SK-N-SH (cell line): ENCODE measurements at regions not wholly inside any gene's neighbourhood (a gene's known extent, or its start where the extent isn't known, plus 50 kb on each side); places are given as distances from the start of the nearest gene placed in this dataset.

Experiments
- CTCF ChIA-PET: fragments of 300-600, 350-600 bp; formaldehyde crosslinking; extraction: SDS; loops from one replicate; lab custom pipeline; 2021; lab: Yijun Ruan, JAX
- POLR2A ChIA-PET: fragments of 350-600 bp; sonication (Branson Sonifier 250); formaldehyde crosslinking; extraction: SDS; loops from one replicate; lab custom pipeline; 2020; ENCODE audit warnings: antibody characterized with exemption, inconsistent platforms; lab: Yijun Ruan, JAX
- DNase-seq: peaks from one replicate; pipeline ENCODE4 v3.0.0; 2012
- H2AFZ ChIP-seq: fragments of 200-600 bp; sonication (generic); 2 replicates; pipeline ENCODE4 v1.8.1; 2016; ENCODE audit warnings: antibody characterized with exemption, mild to moderate bottlenecking, low read depth
- H3F3A ChIP-seq: fragments of 200-600 bp; sonication (generic); replicated peaks from 2 replicates; pipeline ENCODE3; 2016; ENCODE audit warnings: antibody characterized with exemption, mild to moderate bottlenecking; ENCODE audit not compliant: insufficient read depth
- H3K27ac ChIP-seq, 2 experiments: fragments of 200-500 bp in 1 of 2; fragments of 200-600 bp in 1 of 2; sonication (Bioruptor generic) in 1 of 2; sonication (generic), shearing (Covaris generic) in 1 of 2; 2 replicates each; pipeline versions ENCODE4 v1.5.1 to v1.6.1; 2014 to 2016; ENCODE audit warnings: low read depth in 2 of 2, inconsistent platforms in 1 of 2, low read length in 1 of 2, mild to moderate bottlenecking in 1 of 2, mixed read lengths in 1 of 2
- H3K27me3 ChIP-seq: fragments of 200-600 bp; sonication (generic), shearing (Covaris generic); 2 replicates; pipeline ENCODE4 v1.6.1; 2016; ENCODE audit warnings: mixed run types; ENCODE audit not compliant: insufficient read depth
- H3K36me3 ChIP-seq, 2 experiments: fragments of 200-500 bp in 1 of 2; fragments of 200-600 bp in 1 of 2; sonication (Bioruptor generic) in 1 of 2; sonication (generic) in 1 of 2; replicated peaks in 1 of 2; 2 replicates each; pipeline versions ENCODE3 to v1.5.1; 2014 to 2016; ENCODE audit warnings: low read length in 1 of 2, mild to moderate bottlenecking in 1 of 2; ENCODE audit not compliant: insufficient read depth in 2 of 2, control insufficient read depth in 1 of 2
- H3K4me1 ChIP-seq, 2 experiments: fragments of 200-500 bp in 1 of 2; fragments of 200-600 bp in 1 of 2; sonication (Bioruptor generic) in 1 of 2; sonication (generic), shearing (Covaris generic) in 1 of 2; 2 replicates each; pipeline versions ENCODE4 v1.5.1 to v1.6.1; 2014 to 2016; ENCODE audit warnings: low read depth in 1 of 2, low read length in 1 of 2, mixed run types in 1 of 2; ENCODE audit not compliant: insufficient read depth in 2 of 2, control insufficient read depth in 1 of 2
- H3K4me2 ChIP-seq: fragments of 200-600 bp; sonication (generic), shearing (Covaris generic); 2 replicates; pipeline ENCODE4 v1.6.1; 2017; ENCODE audit warnings: mixed run types
- H3K4me3 ChIP-seq, 2 experiments: fragments of 200-500 bp in 1 of 2; fragments of 200-600 bp in 1 of 2; sonication (Bioruptor generic) in 1 of 2; sonication (generic), shearing (Covaris generic) in 1 of 2; 2 replicates each; pipeline versions ENCODE4 v1.5.1 to v1.8.1; 2014 to 2016; ENCODE audit warnings: low read depth in 2 of 2, inconsistent platforms in 1 of 2, low read length in 1 of 2, mild to moderate bottlenecking in 1 of 2, mixed read lengths in 1 of 2, moderate library complexity in 1 of 2
- H3K79me2 ChIP-seq: fragments of 200-600 bp; sonication (generic); 2 replicates; pipeline ENCODE4 v1.8.1; 2017; ENCODE audit warnings: mild to moderate bottlenecking; ENCODE audit not compliant: insufficient read depth
- H3K9ac ChIP-seq: fragments of 200-600 bp; sonication (generic); 2 replicates; pipeline ENCODE4 v1.6.1; 2017; ENCODE audit warnings: mixed run types
- H3K9me2 ChIP-seq: fragments of 200-600 bp; sonication (generic); 2 replicates; pipeline ENCODE4 v1.6.1; 2017; ENCODE audit warnings: mixed run types
- H3K9me3 ChIP-seq: fragments of 200-600 bp; sonication (generic); 2 replicates; pipeline ENCODE4 v1.6.1; 2017; ENCODE audit warnings: mixed run types, mild to moderate bottlenecking, moderate library complexity
- H4K20me1 ChIP-seq: fragments of 200-600 bp; sonication (generic); 2 replicates; pipeline ENCODE4 v1.6.1; 2017; ENCODE audit warnings: mild to moderate bottlenecking, mixed run types; ENCODE audit not compliant: insufficient read depth
- EP300 ChIP-seq, 2 experiments: IDR thresholded peaks; 2 replicates each; pipeline versions ENCODE4 v1.4.0 to v1.6.1; 2012; ENCODE audit warnings: borderline replicate concordance in 1 of 2, low read depth in 1 of 2, low read length in 1 of 2
- FOSL2 ChIP-seq: IDR thresholded peaks from 2 replicates; pipeline ENCODE4 v1.4.0; 2012; ENCODE audit warnings: low read depth, mild to moderate bottlenecking, moderate library complexity, borderline replicate concordance
- FOXJ3 ChIP-seq: sonication (generic); formaldehyde crosslinking; IDR thresholded peaks from 2 replicates; pipeline ENCODE4 v1.5.1; 2020; ENCODE audit warnings: mild to moderate bottlenecking, missing genetic modification reagents
- FOXM1 ChIP-seq: IDR thresholded peaks from 2 replicates; pipeline ENCODE4 v1.4.0; 2012; ENCODE audit warnings: low read depth, mild to moderate bottlenecking
- GABPA ChIP-seq: IDR thresholded peaks from 2 replicates; pipeline ENCODE4 v1.4.0; 2012; ENCODE audit warnings: low read depth, mild to moderate bottlenecking
- GATA2 ChIP-seq: sonication (generic); formaldehyde crosslinking; IDR thresholded peaks from 2 replicates; pipeline ENCODE4 v1.5.0; 2020; ENCODE audit warnings: mild to moderate bottlenecking, missing genetic modification reagents
- MAX ChIP-seq: IDR thresholded peaks from 2 replicates; pipeline ENCODE4 v1.4.0; 2012; ENCODE audit warnings: low read depth
- MEF2A ChIP-seq: IDR thresholded peaks from 2 replicates; pipeline ENCODE4 v1.4.0; 2012; ENCODE audit warnings: low read depth, borderline replicate concordance
- MXI1 ChIP-seq: IDR thresholded peaks from 2 replicates; pipeline ENCODE4 v1.6.1; 2012; ENCODE audit warnings: mild to moderate bottlenecking, low read depth, low read length, improper control_type of control experiment
- NFIC ChIP-seq: IDR thresholded peaks from 2 replicates; pipeline ENCODE4 v1.4.0; 2012; ENCODE audit warnings: borderline replicate concordance
- POLR2AphosphoS5 ChIP-seq: IDR thresholded peaks from 2 replicates; pipeline ENCODE4 v1.6.1; 2012; ENCODE audit warnings: low read depth, low read length
- RCOR1 ChIP-seq: fragments of 150-350 bp; IDR thresholded peaks from 2 replicates; pipeline ENCODE4 v1.6.1; 2017; ENCODE audit warnings: antibody characterized with exemption, low read length
- RFX5 ChIP-seq: IDR thresholded peaks from 2 replicates; pipeline ENCODE4 v1.6.1; 2012; ENCODE audit warnings: mild to moderate bottlenecking, improper control_type of control experiment, low read length
- RXRA ChIP-seq: IDR thresholded peaks from 2 replicates; pipeline ENCODE4 v1.4.0; 2012; ENCODE audit warnings: low read depth, mild to moderate bottlenecking, borderline replicate concordance
- TAF1 ChIP-seq: IDR thresholded peaks from 2 replicates; pipeline ENCODE4 v1.6.1; 2012; ENCODE audit warnings: low read depth, mild to moderate bottlenecking, low read length, moderate library complexity, borderline replicate concordance
- USF2 ChIP-seq: fragments of 150-350 bp; IDR thresholded peaks from 2 replicates; pipeline ENCODE4 v1.6.1; 2017; ENCODE audit warnings: antibody characterized with exemption, low read length, low read depth, borderline replicate concordance
- YY1 ChIP-seq: IDR thresholded peaks from 2 replicates; pipeline ENCODE4 v1.4.0; 2012; ENCODE audit warnings: low read depth, mild to moderate bottlenecking
- WGBS: methylation state at CpG from one replicate; pipeline ENCODE4 v1.1.6; 2017; ENCODE audit warnings: low lambda C conversion rate; 5-methylcytosine and 5-hydroxymethylcytosine counted together
- TF ChIP-seq, protein P1 (sequence below): fragments of 200-600 bp; sonication (generic); IDR thresholded peaks from 2 replicates; pipeline ENCODE4 v1.6.1; 2017; ENCODE audit warnings: antibody characterized with exemption, mild to moderate bottlenecking, moderate library complexity
- TF ChIP-seq, protein P2 (sequence below): fragments of 150-350 bp; IDR thresholded peaks from 2 replicates; pipeline ENCODE4 v1.6.1; 2016; ENCODE audit warnings: mild to moderate bottlenecking, low read depth, low read length

- no peak for DNase-seq
- POLR2A ChIA-PET: no interaction called here
- Histone ChIP-seq H3K9me3 (no peaks in the 10 kb centered on the region), H3F3A (peaks cover 3% of the 10 kb centered on the region), H3K36me3 (no peaks in the 10 kb centered on the region), H3K79me2 (no peaks in the 10 kb centered on the region), H3K9ac (no peak overlapping the region), H3K4me1 (no peaks in the 10 kb centered on the region), H3K27ac (no peak overlapping the region), H3K4me3 (no peak overlapping the region), H3K9me2 (no peaks in the 10 kb centered on the region)
- CTCF ChIA-PET: no interaction called here
- TF ChIP-seq, protein P1, sequence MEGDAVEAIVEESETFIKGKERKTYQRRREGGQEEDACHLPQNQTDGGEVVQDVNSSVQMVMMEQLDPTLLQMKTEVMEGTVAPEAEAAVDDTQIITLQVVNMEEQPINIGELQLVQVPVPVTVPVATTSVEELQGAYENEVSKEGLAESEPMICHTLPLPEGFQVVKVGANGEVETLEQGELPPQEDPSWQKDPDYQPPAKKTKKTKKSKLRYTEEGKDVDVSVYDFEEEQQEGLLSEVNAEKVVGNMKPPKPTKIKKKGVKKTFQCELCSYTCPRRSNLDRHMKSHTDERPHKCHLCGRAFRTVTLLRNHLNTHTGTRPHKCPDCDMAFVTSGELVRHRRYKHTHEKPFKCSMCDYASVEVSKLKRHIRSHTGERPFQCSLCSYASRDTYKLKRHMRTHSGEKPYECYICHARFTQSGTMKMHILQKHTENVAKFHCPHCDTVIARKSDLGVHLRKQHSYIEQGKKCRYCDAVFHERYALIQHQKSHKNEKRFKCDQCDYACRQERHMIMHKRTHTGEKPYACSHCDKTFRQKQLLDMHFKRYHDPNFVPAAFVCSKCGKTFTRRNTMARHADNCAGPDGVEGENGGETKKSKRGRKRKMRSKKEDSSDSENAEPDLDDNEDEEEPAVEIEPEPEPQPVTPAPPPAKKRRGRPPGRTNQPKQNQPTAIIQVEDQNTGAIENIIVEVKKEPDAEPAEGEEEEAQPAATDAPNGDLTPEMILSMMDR: no peak
- no peak for TF ChIP-seq FOXM1
- TF ChIP-seq YY1: no peak
- no peak for TF ChIP-seq NFIC
- TF ChIP-seq USF2: no peak
- TF ChIP-seq, protein P2, sequence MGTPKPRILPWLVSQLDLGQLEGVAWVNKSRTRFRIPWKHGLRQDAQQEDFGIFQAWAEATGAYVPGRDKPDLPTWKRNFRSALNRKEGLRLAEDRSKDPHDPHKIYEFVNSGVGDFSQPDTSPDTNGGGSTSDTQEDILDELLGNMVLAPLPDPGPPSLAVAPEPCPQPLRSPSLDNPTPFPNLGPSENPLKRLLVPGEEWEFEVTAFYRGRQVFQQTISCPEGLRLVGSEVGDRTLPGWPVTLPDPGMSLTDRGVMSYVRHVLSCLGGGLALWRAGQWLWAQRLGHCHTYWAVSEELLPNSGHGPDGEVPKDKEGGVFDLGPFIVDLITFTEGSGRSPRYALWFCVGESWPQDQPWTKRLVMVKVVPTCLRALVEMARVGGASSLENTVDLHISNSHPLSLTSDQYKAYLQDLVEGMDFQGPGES: no peak
- no peak for TF ChIP-seq GATA2
- no peak for TF ChIP-seq FOXJ3
- no peak for TF ChIP-seq RFX5
- no peak for TF ChIP-seq MXI1
- no peak for TF ChIP-seq RCOR1
- TF ChIP-seq MEF2A: no peak
- no peak for TF ChIP-seq GABPA
- no peak for TF ChIP-seq POLR2AphosphoS5
- no peak for TF ChIP-seq MAX
- TF ChIP-seq TAF1: no peak
- TF ChIP-seq FOSL2: no peak
- no peak for TF ChIP-seq EP300 (IDR thresholded peaks at IDR 0.05; ENCODE audit: borderline replicate concordance in 1 of 2, low read depth in 1 of 2, low read length in 1 of 2)
- no peak for TF ChIP-seq RXRA
- TF ChIP-seq, all 33 proteins: peak for 0
- no peaks in the 10 kb centered on the region for H4K20me1 ChIP-seq
- no peak overlapping the region; the same call in 1 of the 2 replicates for H2AFZ ChIP-seq
- 86% methylated on average over 1 of the region's 1 CpG for WGBS
- H3K4me2 ChIP-seq: no peak overlapping the region
- no peaks in the 10 kb centered on the region for H3K27me3 ChIP-seq
Observed at GRCh38 chr2:144896341-144896740, 376.4 kb upstream of the ZEB2 start.
